ENCODE measurements at regions not wholly inside any gene's neighbourhood (a gene's known extent, or its start where the extent isn't known, plus 50 kb on each side); places are given as distances from the start of the nearest gene placed in this dataset.

GRCh38 chr1:115182012-115182715 is 92.9 kb upstream of the TSPAN2 start:
- Histone ChIP-seq H3K79me2 (ENCODE audit: low read length) (no peaks in the 10 kb centered on the region), H3K9me3 (replicated peaks; ENCODE audit: insufficient read depth, low read length) (no peaks in the 10 kb centered on the region), H2AFZ (ENCODE audit: low read length) (no peak overlapping the region), H3K36me3 (replicated peaks; ENCODE audit: insufficient read depth, low read length) (no peaks in the 10 kb centered on the region), H3K4me3 (ENCODE audit: low read length) (no peak overlapping the region), H3K9ac (ENCODE audit: low read length) (no peak overlapping the region), H3K27me3 (replicated peaks; ENCODE audit: insufficient read depth, low read length) (no peaks in the 10 kb centered on the region), H3K4me1 (ENCODE audit: low read length) (no peaks in the 10 kb centered on the region), H3K4me2 (ENCODE audit: low read depth, low read length) (no peak overlapping the region), H4K20me1 (ENCODE audit: insufficient read depth, low read length) (no peaks in the 10 kb centered on the region), H3K27ac (ENCODE audit: low read length) (no peak overlapping the region), H3F3A (ENCODE audit: insufficient read depth, low read length) (no peaks in the 10 kb centered on the region), H3K9me2 (replicated peaks; ENCODE audit: insufficient read depth, low read length) (no peaks in the 10 kb centered on the region)
- no peak for TF ChIP-seq EZH2phosphoT487 (IDR thresholded peaks at IDR 0.05; ENCODE audit: low read length)
- TF ChIP-seq EZH2 (optimal IDR thresholded peaks at IDR 0.05; ENCODE audit: low read depth, low read length): no peak
- TF ChIP-seq, protein P1, sequence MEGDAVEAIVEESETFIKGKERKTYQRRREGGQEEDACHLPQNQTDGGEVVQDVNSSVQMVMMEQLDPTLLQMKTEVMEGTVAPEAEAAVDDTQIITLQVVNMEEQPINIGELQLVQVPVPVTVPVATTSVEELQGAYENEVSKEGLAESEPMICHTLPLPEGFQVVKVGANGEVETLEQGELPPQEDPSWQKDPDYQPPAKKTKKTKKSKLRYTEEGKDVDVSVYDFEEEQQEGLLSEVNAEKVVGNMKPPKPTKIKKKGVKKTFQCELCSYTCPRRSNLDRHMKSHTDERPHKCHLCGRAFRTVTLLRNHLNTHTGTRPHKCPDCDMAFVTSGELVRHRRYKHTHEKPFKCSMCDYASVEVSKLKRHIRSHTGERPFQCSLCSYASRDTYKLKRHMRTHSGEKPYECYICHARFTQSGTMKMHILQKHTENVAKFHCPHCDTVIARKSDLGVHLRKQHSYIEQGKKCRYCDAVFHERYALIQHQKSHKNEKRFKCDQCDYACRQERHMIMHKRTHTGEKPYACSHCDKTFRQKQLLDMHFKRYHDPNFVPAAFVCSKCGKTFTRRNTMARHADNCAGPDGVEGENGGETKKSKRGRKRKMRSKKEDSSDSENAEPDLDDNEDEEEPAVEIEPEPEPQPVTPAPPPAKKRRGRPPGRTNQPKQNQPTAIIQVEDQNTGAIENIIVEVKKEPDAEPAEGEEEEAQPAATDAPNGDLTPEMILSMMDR (IDR thresholded peaks at IDR 0.05; ENCODE audit: low read length): no peak
- no peak for DNase-seq

DNA sequence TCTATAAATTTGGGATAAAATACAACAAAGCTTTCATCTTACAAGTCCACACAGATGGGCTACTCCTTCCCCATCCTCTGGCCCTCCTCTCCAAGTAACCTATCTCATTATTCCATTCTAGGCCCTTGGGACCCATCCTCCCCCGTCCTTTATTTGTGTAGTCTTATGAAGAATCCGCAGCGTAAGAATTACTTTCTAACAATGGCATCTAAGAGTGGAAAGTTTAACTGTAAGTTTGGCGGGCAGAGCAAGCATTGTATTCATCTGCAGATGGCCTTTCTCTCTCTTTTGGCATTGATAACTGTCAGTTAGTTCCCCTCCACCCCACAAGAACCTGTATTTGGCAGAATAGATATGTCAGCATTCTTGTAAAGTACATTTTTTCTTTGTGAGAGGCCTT is 91.9 kb upstream of the TSPAN2 start:
- no peaks in the 10 kb centered on the region for H3F3A ChIP-seq (ENCODE audit: insufficient read depth, low read length)
- no peaks in the 10 kb centered on the region for H3K27me3 ChIP-seq (replicated peaks; ENCODE audit: insufficient read depth, low read length)
- H2AFZ ChIP-seq (ENCODE audit: low read length): no peak overlapping the region
- H3K9me3 ChIP-seq (replicated peaks; ENCODE audit: insufficient read depth, low read length): no peaks in the 10 kb centered on the region
- no peak overlapping the region for H3K27ac ChIP-seq (ENCODE audit: low read length)
- TF ChIP-seq EZH2phosphoT487 (IDR thresholded peaks at IDR 0.05; ENCODE audit: low read length) (no peak), EZH2 (optimal IDR thresholded peaks at IDR 0.05; ENCODE audit: low read depth, low read length) (no peak)
- TF ChIP-seq, protein P1 (IDR thresholded peaks at IDR 0.05; ENCODE audit: low read length): no peak
- no peak overlapping the region for H3K4me2 ChIP-seq (ENCODE audit: low read depth, low read length)
- H3K36me3 ChIP-seq (replicated peaks; ENCODE audit: insufficient read depth, low read length): no peaks in the 10 kb centered on the region
- H3K4me3 ChIP-seq (ENCODE audit: low read length): no peak overlapping the region
- H4K20me1 ChIP-seq (ENCODE audit: insufficient read depth, low read length): no peaks in the 10 kb centered on the region
- no peak overlapping the region for H3K9ac ChIP-seq (ENCODE audit: low read length)
- H3K4me1 ChIP-seq (ENCODE audit: low read length): no peaks in the 10 kb centered on the region
- H3K79me2 ChIP-seq (ENCODE audit: low read length): no peaks in the 10 kb centered on the region
- H3K9me2 ChIP-seq (replicated peaks; ENCODE audit: insufficient read depth, low read length): no peaks in the 10 kb centered on the region
- DNase-seq: no peak

DNA sequence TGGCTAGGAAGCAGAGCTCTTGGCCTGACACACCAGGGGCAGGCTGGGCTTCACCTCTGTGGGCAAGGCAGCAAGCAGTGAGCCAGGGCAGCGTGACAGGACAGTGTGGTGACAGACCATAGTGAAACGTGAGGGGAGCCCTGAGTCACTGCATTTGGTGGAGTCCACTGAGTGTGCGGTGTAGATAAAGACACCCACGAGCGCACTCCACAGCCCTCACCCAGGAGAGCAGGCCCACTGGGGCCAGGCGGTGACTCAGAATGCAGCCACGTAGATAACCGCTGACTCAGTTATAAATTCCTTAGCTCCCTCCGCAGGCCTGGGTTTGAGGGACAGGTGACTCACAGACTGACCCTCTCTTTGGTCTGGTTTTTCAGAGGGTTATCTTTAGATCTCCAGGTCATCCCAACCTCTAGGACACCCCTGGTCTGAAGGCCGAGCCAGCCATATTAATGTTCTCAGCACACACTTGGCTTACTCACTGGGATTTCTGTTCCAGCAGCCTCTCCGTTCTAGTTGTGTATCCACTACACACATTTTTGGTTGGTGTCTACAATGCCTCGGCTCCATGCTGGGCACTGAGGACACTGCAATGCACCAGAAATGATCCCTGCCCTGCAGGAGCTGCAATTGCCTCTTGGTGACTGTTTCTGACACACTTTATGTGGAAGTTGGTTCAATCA is 90.2 kb upstream of the TSPAN2 start:
- Histone ChIP-seq H4K20me1 (ENCODE audit: insufficient read depth, low read length) (no peaks in the 10 kb centered on the region), H3K4me2 (ENCODE audit: low read depth, low read length) (no peak overlapping the region), H3K9me3 (replicated peaks; ENCODE audit: insufficient read depth, low read length) (no peaks in the 10 kb centered on the region), H3K9ac (ENCODE audit: low read length) (no peak overlapping the region), H3K9me2 (replicated peaks; ENCODE audit: insufficient read depth, low read length) (no peaks in the 10 kb centered on the region), H3K4me1 (ENCODE audit: low read length) (no peaks in the 10 kb centered on the region), H3K27ac (ENCODE audit: low read length) (no peak overlapping the region), H3K36me3 (replicated peaks; ENCODE audit: insufficient read depth, low read length) (no peaks in the 10 kb centered on the region), H3F3A (ENCODE audit: insufficient read depth, low read length) (no peaks in the 10 kb centered on the region), H3K27me3 (replicated peaks; ENCODE audit: insufficient read depth, low read length) (no peaks in the 10 kb centered on the region), H2AFZ (ENCODE audit: low read length) (no peak overlapping the region), H3K4me3 (ENCODE audit: low read length) (no peak overlapping the region), H3K79me2 (ENCODE audit: low read length) (no peaks in the 10 kb centered on the region)
- DNase-seq: no peak
- no peak for TF ChIP-seq EZH2phosphoT487 (IDR thresholded peaks at IDR 0.05; ENCODE audit: low read length)
- TF ChIP-seq, protein P1 (IDR thresholded peaks at IDR 0.05; ENCODE audit: low read length): no peak
- no peak for TF ChIP-seq EZH2 (optimal IDR thresholded peaks at IDR 0.05; ENCODE audit: low read depth, low read length)

Measured in MM.1S (cell line).